H1 (cell line): ENCODE measurements at regions not wholly inside any gene's neighbourhood (a gene's known extent, or its start where the extent isn't known, plus 50 kb on each side); places are given as distances from the start of the nearest gene placed in this dataset.

Experiments
- CTCF ChIA-PET: fragments of 300-600 bp; sonication (Branson Sonifier 250); formaldehyde crosslinking; loops from one replicate; lab custom pipeline; 2021; ENCODE audit not compliant: partially characterized antibody; lab: Charles Lee
- POLR2A ChIA-PET: fragments of 300-600 bp; sonication (Branson Sonifier 250); formaldehyde crosslinking; loops from one replicate; lab custom pipeline; 2021; ENCODE audit warnings: inconsistent platforms; ENCODE audit not compliant: partially characterized antibody; lab: Charles Lee
- DNase-seq, 2 experiments: peaks; one replicate each; pipeline versions ENCODE4 v3.0.0 to v3.0.0-alpha.2; 2010 to 2022; ENCODE audit warnings: low spot score in 2 of 2, low read depth in 1 of 2, mixed read lengths in 1 of 2
- FAIRE-seq: peaks from 2 replicates; lab custom pipeline; 2011; peaks lifted over from hg19 to GRCh38; lab: Jason Lieb, UNC
- H2AFZ ChIP-seq: 2 replicates; pipeline ENCODE4 v1.8.1; 2012; ENCODE audit warnings: low read length, inconsistent platforms
- H2AK5ac ChIP-seq: 2 replicates; pipeline ENCODE4 v1.6.1; 2013; ENCODE audit warnings: low read depth, low read length
- H2BK120ac ChIP-seq: replicated peaks from 2 replicates; pipeline ENCODE3; 2013; ENCODE audit warnings: low read depth, low read length, inconsistent platforms
- H2BK12ac ChIP-seq: 2 replicates; pipeline ENCODE4 v1.6.1; 2013; ENCODE audit warnings: low read depth, low read length
- H2BK15ac ChIP-seq: 2 replicates; pipeline ENCODE4 v1.6.1; 2013; ENCODE audit warnings: low read length
- H2BK20ac ChIP-seq: 2 replicates; pipeline ENCODE4 v1.6.1; 2013; ENCODE audit warnings: low read length
- H2BK5ac ChIP-seq: 2 replicates; pipeline ENCODE4 v1.6.1; 2013; ENCODE audit warnings: low read depth, low read length
- H3K14ac ChIP-seq: 2 replicates; pipeline ENCODE4 v1.6.1; 2013; ENCODE audit warnings: inconsistent platforms; ENCODE audit not compliant: insufficient read length
- H3K18ac ChIP-seq: 2 replicates; pipeline ENCODE4 v1.6.1; 2013; ENCODE audit warnings: low read length; ENCODE audit errors: extremely low read depth
- H3K23ac ChIP-seq: 2 replicates; pipeline ENCODE4 v1.6.1; 2013; ENCODE audit warnings: inconsistent platforms; ENCODE audit not compliant: insufficient read length
- H3K23me2 ChIP-seq: 2 replicates; pipeline ENCODE4 v1.6.1; 2013; ENCODE audit warnings: low read depth, low read length
- H3K27ac ChIP-seq: 2 replicates; pipeline ENCODE4 v1.6.1; 2011; ENCODE audit warnings: low read depth, low read length, inconsistent platforms
- H3K27me3 ChIP-seq, 4 experiments: replicated peaks in 1 of 4; 1 replicate in 1 of 4; 2 replicates in 3 of 4; pipeline versions ENCODE4 v1.6.1 to v1.8.1; 2011 to 2013; ENCODE audit warnings: low read length in 3 of 4, mild to moderate bottlenecking in 3 of 4, inconsistent platforms in 2 of 4, mixed read lengths in 2 of 4, moderate library complexity in 1 of 4; ENCODE audit not compliant: control insufficient read depth in 3 of 4, insufficient read depth in 3 of 4; ENCODE audit errors: extremely low read depth in 1 of 4
- H3K36me3 ChIP-seq, 4 experiments: 2 replicates each; pipeline versions ENCODE4 v1.6.1 to v1.8.1; 2011 to 2013; ENCODE audit warnings: mild to moderate bottlenecking in 4 of 4, low read length in 3 of 4, moderate library complexity in 2 of 4, control low read depth in 1 of 4, inconsistent platforms in 1 of 4; ENCODE audit not compliant: insufficient read depth in 4 of 4, control insufficient read depth in 2 of 4
- H3K4ac ChIP-seq: replicated peaks from 2 replicates; pipeline ENCODE3; 2013; ENCODE audit warnings: low read length, low read depth, mixed read lengths, inconsistent platforms; ENCODE audit not compliant: insufficient read length
- H3K4me1 ChIP-seq, 4 experiments: replicated peaks in 1 of 4; 1 replicate in 1 of 4; 2 replicates in 3 of 4; pipeline versions ENCODE4 v1.6.1 to v1.8.1; 2011 to 2013; ENCODE audit warnings: low read length in 3 of 4, inconsistent platforms in 2 of 4, mixed read lengths in 1 of 4; ENCODE audit not compliant: insufficient read depth in 4 of 4, control insufficient read depth in 3 of 4
- H3K4me2 ChIP-seq, 2 experiments: 2 replicates each; pipeline versions ENCODE4 v1.6.1 to v1.8.1; 2011 to 2013; ENCODE audit warnings: low read depth in 2 of 2, low read length in 2 of 2, control low read depth in 1 of 2, inconsistent platforms in 1 of 2, mild to moderate bottlenecking in 1 of 2; ENCODE audit not compliant: insufficient read depth in 1 of 2
- H3K4me3 ChIP-seq, 4 experiments: fragments of 200-600, 300-600 bp in 1 of 4; sonication (generic), shearing (Covaris generic), sonication (Bioruptor Twin) in 1 of 4; 2 replicates each; pipeline versions ENCODE4 v1.5.1 to v1.8.1; 2011 to 2016; ENCODE audit warnings: low read length in 4 of 4, low read depth in 3 of 4, control low read depth in 2 of 4, inconsistent platforms in 2 of 4, mild to moderate bottlenecking in 2 of 4, mixed read lengths in 1 of 4, moderate library complexity in 1 of 4; ENCODE audit not compliant: insufficient read depth in 2 of 4; ENCODE audit errors: extremely low read depth in 1 of 4
- H3K56ac ChIP-seq: replicated peaks from 2 replicates; pipeline ENCODE3; 2013; ENCODE audit warnings: low read depth, mild to moderate bottlenecking, mixed read lengths, low read length, inconsistent platforms; ENCODE audit not compliant: insufficient read length
- H3K79me1 ChIP-seq: 2 replicates; pipeline ENCODE4 v1.6.1; 2013; ENCODE audit warnings: low read depth, low read length, control low read depth
- H3K79me2 ChIP-seq, 2 experiments: 2 replicates each; pipeline versions ENCODE4 v1.6.1 to v1.8.1; 2012 to 2013; ENCODE audit warnings: low read length in 2 of 2, mild to moderate bottlenecking in 2 of 2, inconsistent platforms in 1 of 2; ENCODE audit not compliant: insufficient read depth in 2 of 2, control insufficient read depth in 1 of 2
- H3K9ac ChIP-seq, 4 experiments: replicated peaks in 1 of 4; 1 replicate in 1 of 4; 2 replicates in 3 of 4; pipeline versions ENCODE4 v1.6.1 to v1.8.1; 2011 to 2013; ENCODE audit warnings: low read depth in 3 of 4, low read length in 3 of 4, control low read depth in 2 of 4, mild to moderate bottlenecking in 2 of 4, moderate library complexity in 2 of 4, inconsistent platforms in 1 of 4; ENCODE audit errors: extremely low read depth in 1 of 4
- H3K9me3 ChIP-seq, 2 experiments: 2 replicates each; pipeline versions ENCODE4 v1.6.1 to v1.8.1; 2012 to 2013; ENCODE audit warnings: mild to moderate bottlenecking in 2 of 2, moderate library complexity in 2 of 2, control low read depth in 1 of 2, inconsistent platforms in 1 of 2, low read depth in 1 of 2, low read length in 1 of 2, mixed read lengths in 1 of 2; ENCODE audit not compliant: insufficient read depth in 2 of 2
- H4K20me1 ChIP-seq, 2 experiments: replicated peaks in 1 of 2; 2 replicates each; pipeline versions ENCODE3 to v1.8.1; 2011 to 2013; ENCODE audit warnings: inconsistent platforms in 2 of 2, low read length in 2 of 2, mild to moderate bottlenecking in 1 of 2; ENCODE audit not compliant: insufficient read depth in 2 of 2, control insufficient read depth in 1 of 2
- H4K5ac ChIP-seq: 2 replicates; pipeline ENCODE4 v1.6.1; 2013; ENCODE audit warnings: low read length, low read depth, mixed read lengths, inconsistent platforms; ENCODE audit not compliant: insufficient read length
- H4K8ac ChIP-seq: 2 replicates; pipeline ENCODE4 v1.8.0; 2013; ENCODE audit warnings: mild to moderate bottlenecking, moderate library complexity, low read length, inconsistent platforms; ENCODE audit not compliant: insufficient read depth; ENCODE audit errors: extremely low read depth
- H4K91ac ChIP-seq: replicated peaks from 2 replicates; pipeline ENCODE3; 2013; ENCODE audit warnings: low read length, mixed read lengths, inconsistent platforms; ENCODE audit not compliant: insufficient read length
- TCF12 ChIP-seq: IDR thresholded peaks from 2 replicates; pipeline ENCODE4 v1.6.1; 2011; ENCODE audit warnings: low read depth, mild to moderate bottlenecking, low read length
- WGBS, 2 experiments: shearing (Covaris generic) in 1 of 2; methylation state at CpG; one replicate each; pipeline versions ENCODE4 v1.1.6 to v1.1.7; 2013 to 2015; ENCODE audit warnings: low lambda C conversion rate in 2 of 2, mixed read lengths in 2 of 2, inconsistent platforms in 1 of 2, low coverage in 1 of 2, missing lambda C conversion rate in 1 of 2; ENCODE audit not compliant: insufficient replicate concordance in 2 of 2, insufficient coverage in 1 of 2, insufficient read length in 1 of 2; ENCODE audit errors: extremely low coverage in 1 of 2, missing lambda C conversion rate in 1 of 2; 5-methylcytosine and 5-hydroxymethylcytosine counted together

DNA sequence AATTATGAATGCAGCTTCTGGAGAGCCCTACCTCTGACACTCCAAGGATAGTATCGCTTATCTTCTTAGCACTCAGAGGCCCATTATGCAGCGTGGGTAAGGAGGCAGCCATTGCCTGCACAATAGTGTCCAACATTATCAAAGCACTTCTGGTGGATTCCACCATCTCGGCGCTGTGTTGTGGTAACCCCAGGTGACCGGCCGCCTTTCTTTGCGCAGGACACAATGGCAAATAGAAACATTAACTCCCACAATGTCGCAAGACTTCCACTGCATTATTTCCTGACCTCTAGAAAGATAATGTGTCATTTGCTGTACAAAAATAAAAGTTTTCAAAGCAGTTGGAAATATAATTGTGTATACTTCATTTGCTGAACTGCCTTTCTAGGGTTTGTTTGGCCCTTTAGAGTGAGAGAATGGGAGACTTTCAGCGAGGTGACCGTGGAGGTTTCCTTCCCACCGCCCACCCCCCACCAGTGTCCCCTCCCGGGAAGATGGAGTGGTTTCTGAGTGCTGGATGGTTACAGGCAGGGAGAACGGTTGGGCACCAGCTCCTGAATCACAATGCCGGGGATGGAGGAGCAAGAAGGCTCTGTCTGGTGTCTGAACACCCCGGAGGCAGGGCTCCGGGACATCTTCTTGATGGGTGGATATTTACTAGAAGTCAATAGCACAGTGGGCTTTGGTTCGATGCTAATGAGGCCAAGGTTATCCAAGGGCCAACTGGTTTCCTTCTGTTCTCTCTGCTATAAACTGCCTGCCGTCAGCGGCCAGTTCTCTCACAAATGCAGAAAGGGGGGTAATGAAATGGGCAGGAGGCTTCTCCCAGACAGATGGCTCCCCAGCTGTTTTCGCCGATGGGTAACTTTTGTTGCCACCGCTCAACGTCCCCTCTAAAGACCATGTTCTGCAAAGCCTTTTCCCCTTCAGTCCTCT, 215.4 kb upstream of the PROX1 start:
- H3K23me2 ChIP-seq: no peaks in the 10 kb centered on the region
- no peak overlapping the region for H2BK5ac ChIP-seq
- POLR2A ChIA-PET: no interaction called here
- H3K4me1 ChIP-seq: peaks cover 0 to 4% (median 0%) of the 10 kb centered on the region in 4 experiments; a peak in 1 of 7 replicates
- H4K5ac ChIP-seq: no peak overlapping the region
- no peak overlapping the region for H2BK20ac ChIP-seq
- no peak overlapping the region for H4K91ac ChIP-seq
- H3K36me3 ChIP-seq: no peaks in the 10 kb centered on the region
- H2AFZ ChIP-seq: no peak overlapping the region
- no peak overlapping the region for H3K9ac ChIP-seq
- no peak overlapping the region for H3K4ac ChIP-seq
- 93% methylated on average over 23 of the region's 23 CpGs; no CpG with 5 or more reads in 1 of the 2 experiments for WGBS, 2 experiments
- H2BK120ac ChIP-seq: no peak overlapping the region
- no peak overlapping the region for H3K27ac ChIP-seq
- no peak overlapping the region for H3K4me3 ChIP-seq
- H3K23ac ChIP-seq: no peak overlapping the region
- no peaks in the 10 kb centered on the region for H3K79me2 ChIP-seq
- DNase-seq (no peak), FAIRE-seq (no peak)
- H2BK15ac ChIP-seq: no peak overlapping the region
- H4K20me1 ChIP-seq: no peaks in the 10 kb centered on the region
- no peak overlapping the region for H3K4me2 ChIP-seq
- H3K79me1 ChIP-seq: no peaks in the 10 kb centered on the region
- CTCF ChIA-PET: interaction anchor here (0.8 kb wide), 1 partner anchor 102 kb away, joined by 3 read pairs; no protein-coding TSS in a partner anchor
- H3K27me3 ChIP-seq: no peaks in the 10 kb centered on the region
- no peak overlapping the region for H3K56ac ChIP-seq
- H3K18ac ChIP-seq: no peak overlapping the region
- no peak overlapping the region for H2BK12ac ChIP-seq
- no peak overlapping the region for H3K14ac ChIP-seq
- H4K8ac ChIP-seq: no peak overlapping the region
- no peak overlapping the region for H2AK5ac ChIP-seq
- H3K9me3 ChIP-seq: no peaks in the 10 kb centered on the region
- no peak for TF ChIP-seq TCF12
